ENCODE measurements at regions not wholly inside any gene's neighbourhood (a gene's known extent, or its start where the extent isn't known, plus 50 kb on each side); places are given as distances from the start of the nearest gene placed in this dataset.

DNA sequence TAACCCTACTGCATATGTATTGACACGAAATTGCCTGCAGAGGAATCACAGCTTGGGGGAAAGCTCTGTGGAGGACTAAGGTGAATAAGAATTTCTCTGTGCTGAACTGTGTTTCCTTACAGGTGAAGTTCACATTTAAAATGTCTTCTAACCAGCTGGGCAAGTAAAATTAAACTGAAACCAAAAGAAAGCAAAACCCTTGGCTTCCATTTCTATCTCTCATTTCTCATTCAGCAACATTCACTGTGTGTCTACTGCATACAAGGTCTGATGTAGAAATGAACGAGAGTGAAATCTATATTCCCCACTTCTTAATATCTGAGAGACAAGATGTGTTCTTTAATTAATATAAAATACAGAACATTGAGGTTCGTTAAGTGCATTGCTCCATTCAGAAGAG is 397.3 kb downstream of the SOX11 start:
- no peak for DNase-seq (ENCODE audit: low read depth in 2 of 2)
- no peak overlapping the region for H3K4me3 ChIP-seq (replicated peaks in 1 of 2; ENCODE audit: low read depth in 2 of 2, low read length in 2 of 2)
- TF ChIP-seq, protein P1, sequence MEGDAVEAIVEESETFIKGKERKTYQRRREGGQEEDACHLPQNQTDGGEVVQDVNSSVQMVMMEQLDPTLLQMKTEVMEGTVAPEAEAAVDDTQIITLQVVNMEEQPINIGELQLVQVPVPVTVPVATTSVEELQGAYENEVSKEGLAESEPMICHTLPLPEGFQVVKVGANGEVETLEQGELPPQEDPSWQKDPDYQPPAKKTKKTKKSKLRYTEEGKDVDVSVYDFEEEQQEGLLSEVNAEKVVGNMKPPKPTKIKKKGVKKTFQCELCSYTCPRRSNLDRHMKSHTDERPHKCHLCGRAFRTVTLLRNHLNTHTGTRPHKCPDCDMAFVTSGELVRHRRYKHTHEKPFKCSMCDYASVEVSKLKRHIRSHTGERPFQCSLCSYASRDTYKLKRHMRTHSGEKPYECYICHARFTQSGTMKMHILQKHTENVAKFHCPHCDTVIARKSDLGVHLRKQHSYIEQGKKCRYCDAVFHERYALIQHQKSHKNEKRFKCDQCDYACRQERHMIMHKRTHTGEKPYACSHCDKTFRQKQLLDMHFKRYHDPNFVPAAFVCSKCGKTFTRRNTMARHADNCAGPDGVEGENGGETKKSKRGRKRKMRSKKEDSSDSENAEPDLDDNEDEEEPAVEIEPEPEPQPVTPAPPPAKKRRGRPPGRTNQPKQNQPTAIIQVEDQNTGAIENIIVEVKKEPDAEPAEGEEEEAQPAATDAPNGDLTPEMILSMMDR (IDR thresholded peaks at IDR 0.05; ENCODE audit: low read depth, low read length) = no peak

DNA sequence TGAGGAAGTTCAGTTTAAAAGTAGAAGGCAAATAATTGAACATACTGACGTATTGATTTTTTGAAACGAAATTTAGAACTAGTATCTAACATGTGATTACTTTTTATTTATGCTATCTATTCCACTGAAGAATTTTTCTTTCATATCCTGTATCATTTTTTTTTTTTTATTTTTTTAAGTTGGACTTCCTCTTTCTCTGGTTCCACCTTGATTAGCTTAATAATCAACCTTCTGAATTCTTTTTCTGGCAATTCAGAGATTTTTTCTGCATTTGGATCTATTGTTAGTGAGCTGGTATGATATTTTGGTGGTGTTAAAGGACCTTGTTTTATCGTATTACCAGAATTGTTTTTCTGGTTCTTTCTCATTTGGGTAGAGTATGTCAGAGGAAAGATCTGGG is 411.2 kb downstream of the SOX11 start:
- DNase-seq (ENCODE audit: low read depth in 2 of 2) = no peak
- TF ChIP-seq, protein P1 (IDR thresholded peaks at IDR 0.05; ENCODE audit: low read depth, low read length) = no peak
- H3K4me3 ChIP-seq (replicated peaks in 1 of 2; ENCODE audit: low read depth in 2 of 2, low read length in 2 of 2) = no peak overlapping the region

DNA sequence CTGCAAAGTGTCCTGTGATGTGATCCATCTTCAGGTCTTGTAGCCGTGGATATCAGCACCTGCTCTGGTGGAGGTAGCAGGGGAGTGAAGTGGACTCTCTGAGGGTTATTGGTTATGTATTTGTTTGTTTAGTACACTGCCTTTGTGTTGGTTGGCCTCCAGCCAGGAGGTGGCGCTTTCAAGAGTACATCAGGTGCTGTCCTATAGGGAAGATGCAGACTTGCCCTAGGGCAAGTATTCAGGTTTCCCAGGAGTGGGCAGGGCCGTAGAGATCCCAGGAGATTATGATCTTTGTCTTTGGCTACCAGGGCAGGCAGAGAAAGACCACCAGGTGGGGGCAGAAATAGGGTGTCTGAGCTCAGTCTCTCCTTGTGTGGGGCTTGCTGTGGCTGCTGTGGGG is 411.8 kb downstream of the SOX11 start:
- TF ChIP-seq, protein P1 (IDR thresholded peaks at IDR 0.05; ENCODE audit: low read depth, low read length) = no peak
- H3K4me3 ChIP-seq (replicated peaks in 1 of 2; ENCODE audit: low read depth in 2 of 2, low read length in 2 of 2) = no peak overlapping the region
- DNase-seq (ENCODE audit: low read depth in 2 of 2) = no peak

DNA sequence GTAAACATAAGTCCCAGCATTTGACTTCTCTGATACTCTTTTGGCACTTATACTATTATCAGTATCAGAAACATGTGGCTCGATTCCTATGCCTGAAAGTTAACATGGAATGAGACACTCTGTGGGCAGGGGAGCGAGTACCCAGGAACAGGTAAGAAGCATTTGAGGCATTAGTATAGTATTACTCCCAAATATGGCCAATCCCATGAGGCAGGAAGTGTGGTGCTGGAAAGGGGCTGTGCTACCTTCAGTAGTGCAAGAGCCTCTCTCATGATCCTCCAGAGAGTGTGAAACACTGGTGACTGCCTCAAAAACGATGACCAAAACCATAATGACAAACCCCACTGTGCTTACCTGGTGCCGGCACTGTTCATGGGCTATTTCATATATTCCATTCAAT is 415.1 kb downstream of the SOX11 start:
- no peak overlapping the region for H3K4me3 ChIP-seq (replicated peaks in 1 of 2; ENCODE audit: low read depth in 2 of 2, low read length in 2 of 2)
- TF ChIP-seq, protein P1 (IDR thresholded peaks at IDR 0.05; ENCODE audit: low read depth, low read length) = no peak
- no peak for DNase-seq (ENCODE audit: low read depth in 2 of 2)

DNA sequence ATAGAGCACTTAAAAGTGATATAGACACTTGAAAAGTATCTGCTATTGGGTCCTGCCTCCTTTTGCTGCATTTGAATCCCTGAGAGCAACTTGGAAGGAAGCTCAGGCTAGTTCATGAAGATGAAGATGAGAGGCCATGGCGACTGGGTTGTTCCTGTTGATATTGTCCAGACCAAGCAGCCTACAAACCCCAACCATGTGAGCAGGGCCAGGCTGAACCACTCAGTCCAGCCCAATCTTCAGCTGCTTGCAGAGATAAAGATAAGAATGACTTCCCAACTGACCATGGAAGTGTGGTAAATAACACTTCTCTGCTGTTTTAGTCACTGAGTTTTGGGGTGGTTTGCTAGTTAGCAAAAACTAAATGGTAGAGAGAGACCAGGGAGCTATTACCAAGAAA is 417.6 kb downstream of the SOX11 start:
- no peak overlapping the region for H3K4me3 ChIP-seq (replicated peaks in 1 of 2; ENCODE audit: low read depth in 2 of 2, low read length in 2 of 2)
- TF ChIP-seq, protein P1 (IDR thresholded peaks at IDR 0.05; ENCODE audit: low read depth, low read length) = no peak

DNA sequence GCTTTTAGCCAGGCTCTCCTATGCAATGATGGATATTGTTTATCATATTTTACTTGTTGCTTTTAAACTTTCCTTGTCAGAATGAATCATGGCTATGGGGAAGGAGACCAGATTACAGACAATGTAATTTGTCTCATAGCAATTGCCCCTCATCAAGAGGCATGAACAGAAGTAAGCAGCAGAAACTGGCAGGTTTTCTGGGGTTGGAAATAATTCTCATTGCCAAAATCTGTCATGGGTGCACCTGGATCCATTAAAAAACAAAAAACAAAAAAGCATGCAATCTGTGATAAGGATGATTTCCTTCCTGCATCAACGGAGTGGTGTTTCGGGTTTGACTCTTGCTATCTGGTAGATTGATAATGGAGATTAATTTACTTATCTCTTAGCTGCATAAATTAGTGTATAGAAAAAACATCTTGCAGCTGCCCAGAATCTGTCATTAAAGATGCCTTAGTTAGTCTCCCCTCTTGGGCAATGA is 419.6 kb downstream of the SOX11 start:
- TF ChIP-seq, protein P1 (IDR thresholded peaks at IDR 0.05; ENCODE audit: low read depth, low read length) = no peak
- DNase-seq (ENCODE audit: low read depth in 2 of 2) = no peak
- H3K4me3 ChIP-seq (replicated peaks in 1 of 2; ENCODE audit: low read depth in 2 of 2, low read length in 2 of 2) = no peak overlapping the region

More for the DNA sequence above, 417.6 kb downstream of the SOX11 start:
- no peak for DNase-seq (ENCODE audit: low read depth in 2 of 2)

DNA sequence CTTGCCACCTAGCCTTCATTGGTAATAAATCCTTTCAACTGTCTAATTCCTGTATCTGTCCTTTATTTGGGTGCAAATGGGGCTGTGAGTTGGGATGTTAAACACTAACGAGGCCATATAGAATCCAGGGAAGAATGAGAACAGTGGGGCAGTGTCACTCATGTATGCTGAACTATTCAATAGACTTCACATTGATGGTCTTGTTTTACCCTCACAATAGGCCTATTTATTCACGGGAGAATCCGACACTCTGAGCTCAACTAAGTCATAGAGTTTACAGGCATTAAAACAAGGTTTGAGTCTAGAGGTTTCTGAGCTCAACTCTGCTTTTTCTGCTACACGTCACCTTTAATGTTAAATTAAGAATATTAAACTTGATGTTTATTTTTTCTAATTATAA is 421.6 kb downstream of the SOX11 start:
- DNase-seq (ENCODE audit: low read depth in 2 of 2) = no peak
- TF ChIP-seq, protein P1 (IDR thresholded peaks at IDR 0.05; ENCODE audit: low read depth, low read length) = no peak
- H3K4me3 ChIP-seq (replicated peaks in 1 of 2; ENCODE audit: low read depth in 2 of 2, low read length in 2 of 2) = no peak overlapping the region

Data from cardiac fibroblast (primary cell).